Coronary artery (tissue), 2 donors: ENCODE measurements at regions not wholly inside any gene's neighbourhood (a gene's known extent, or its start where the extent isn't known, plus 50 kb on each side); places are given as distances from the start of the nearest gene placed in this dataset.
A peak's percentile ranks its signal among the peaks of the same experiment; 100 is the strongest.
"Not testable (repeated sequence)": the region's sequence is repeated elsewhere in the genome, so short reads cannot be mapped to it uniquely, and the experiment has no call there.

Experiments used
- DNase-seq: peaks from one replicate; pipeline ENCODE4 v3.0.0-alpha.2; 2017; ENCODE audit warnings: low spot score
- H3K27ac ChIP-seq, 2 donors: fragments of 200-600 bp; sonication (generic); one replicate each; pipeline ENCODE4 v1.5.1; 2016 to 2019
- H3K4me3 ChIP-seq: fragments of 200-600 bp; sonication (generic); 2 replicates; pipeline ENCODE4 v1.5.1; 2016; ENCODE audit warnings: mild to moderate bottlenecking, moderate library complexity
- CTCF ChIP-seq: fragments of 200-600 bp; sonication (generic); IDR thresholded peaks from one replicate; pipeline ENCODE4 v1.5.1; 2019; ENCODE audit warnings: antibody characterized with exemption

DNA sequence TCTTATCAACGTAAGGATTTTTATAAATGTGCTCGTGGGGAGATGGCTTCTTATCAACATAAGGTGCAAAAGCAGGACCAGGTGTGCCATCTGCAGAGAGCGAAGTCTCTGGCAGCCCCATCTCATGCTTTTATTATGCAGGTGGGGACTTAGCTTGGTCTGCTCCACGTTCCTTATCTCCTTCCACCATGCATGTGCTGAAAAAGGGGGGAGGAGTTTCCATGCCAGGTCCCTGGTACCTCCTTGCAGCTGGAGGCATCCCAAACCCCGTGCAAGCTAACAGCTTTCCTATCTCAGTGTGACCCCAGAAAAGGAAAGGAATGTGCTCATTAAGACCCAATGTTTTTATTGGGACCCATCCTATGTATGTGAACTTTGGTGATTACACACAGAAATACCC lies 608.5 kb downstream of the TMEM121 start:
- no peak for DNase-seq
- no peak for TF ChIP-seq CTCF
- no peak overlapping the region for H3K27ac ChIP-seq
- no peak overlapping the region for H3K4me3 ChIP-seq

DNA sequence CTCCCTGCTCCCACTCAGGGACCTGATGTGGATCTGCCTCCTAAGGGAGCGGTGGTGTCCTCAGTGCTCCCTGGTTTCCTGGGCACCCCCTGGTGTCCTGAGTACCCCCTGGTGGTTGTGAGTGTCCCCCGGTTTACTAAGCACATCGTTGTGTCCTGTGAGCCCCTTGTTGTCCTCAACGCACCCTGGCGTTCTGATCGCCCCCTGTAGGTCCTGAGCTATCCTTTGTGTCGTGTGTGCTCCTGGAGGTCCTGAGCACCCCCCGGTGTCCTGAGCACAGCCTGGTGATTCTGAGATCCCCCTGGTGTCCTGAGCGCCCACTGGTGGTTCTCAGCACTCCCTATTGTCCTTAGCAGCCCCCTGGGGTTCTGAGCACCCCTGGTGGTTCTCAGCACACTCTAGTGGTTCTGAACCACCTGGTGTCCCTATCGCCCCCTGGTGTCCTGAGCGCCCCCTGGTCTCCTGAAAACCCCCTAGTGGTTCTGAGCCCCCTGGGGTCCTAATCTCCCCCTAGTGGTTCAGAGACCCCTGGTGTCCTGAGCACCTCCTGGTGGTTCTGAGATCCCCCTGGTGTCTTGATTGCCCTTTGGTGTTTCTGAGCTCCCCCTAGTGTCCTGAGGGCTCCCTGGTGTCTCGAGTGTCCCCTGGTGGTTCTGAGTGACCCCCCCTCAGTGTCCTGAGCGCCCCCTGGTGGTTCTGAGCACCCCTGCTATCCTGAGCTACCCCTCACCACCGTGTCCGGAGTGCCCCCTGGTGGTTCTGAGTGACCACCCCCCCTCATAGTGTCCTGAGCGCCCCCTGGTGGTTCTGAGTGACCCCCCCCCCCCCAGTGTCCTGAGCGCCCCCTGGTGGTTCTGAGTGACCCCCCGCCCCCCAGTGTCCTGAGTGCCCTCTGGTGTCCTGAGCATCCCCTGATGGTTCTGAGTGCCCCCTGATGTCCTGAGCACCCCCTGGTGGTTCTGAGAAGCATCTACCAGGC lies 615.1 kb downstream of the TMEM121 start:
- no peak for DNase-seq
- Histone ChIP-seq H3K27ac (no peak overlapping the region), H3K4me3 (no peak overlapping the region)
- no peak for TF ChIP-seq CTCF

- not testable (repeated sequence) for H3K4me3 ChIP-seq, H3K27ac ChIP-seq, DNase-seq
These were observed 619.3 kb downstream of the TMEM121 start for GRCh38 chr14:106145731-106146130.

DNA sequence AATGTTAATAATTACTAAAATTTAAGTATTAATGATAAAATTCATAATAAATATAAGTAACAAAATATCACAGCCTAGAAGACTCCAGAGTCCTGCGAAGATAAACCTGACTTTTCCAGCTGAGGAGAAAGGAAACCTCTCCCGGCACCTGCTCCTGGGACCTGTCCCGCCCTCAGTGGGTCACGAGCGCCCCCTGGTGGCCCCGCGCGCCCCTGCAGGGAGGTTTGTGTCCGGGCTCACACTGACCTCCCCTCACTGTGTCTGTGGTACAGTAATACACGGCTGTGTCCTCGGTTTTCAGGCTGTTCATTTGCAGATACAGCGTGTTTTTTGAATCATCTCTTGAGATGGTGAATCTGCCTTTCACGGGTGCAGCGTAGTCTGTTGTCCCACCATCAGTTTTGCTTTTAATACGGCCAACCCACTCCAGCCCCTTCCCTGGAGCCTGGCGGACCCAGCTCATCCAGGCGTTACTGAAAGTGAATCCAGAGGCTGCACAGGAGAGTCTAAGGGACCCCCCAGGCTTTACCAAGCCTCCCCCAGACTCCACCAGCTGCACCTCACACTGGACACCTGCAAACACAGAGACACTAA lies 627.1 kb downstream of the TMEM121 start:
- H3K4me3 ChIP-seq, DNase-seq, H3K27ac ChIP-seq: not testable (repeated sequence)
- peak; percentile 71 for TF ChIP-seq CTCF

DNA sequence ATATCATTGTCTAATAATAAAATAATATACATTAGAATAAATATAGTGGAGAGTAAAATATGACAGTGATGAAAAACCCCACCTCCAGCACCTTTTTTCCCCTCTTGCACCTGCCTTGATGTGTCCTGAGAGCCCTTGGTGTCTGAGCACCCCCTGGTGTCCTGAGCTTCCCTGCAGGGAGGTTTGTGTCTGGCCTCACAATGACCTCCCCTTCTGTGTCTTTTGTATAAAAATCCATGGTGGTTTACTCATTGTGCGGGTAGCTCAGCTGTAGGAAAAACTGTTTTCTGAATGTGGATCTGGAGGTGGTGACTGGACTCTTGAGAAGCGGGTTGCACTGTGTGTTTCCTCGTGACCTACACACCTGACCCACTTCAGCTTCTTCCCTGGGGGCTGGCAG lies 636.9 kb downstream of the TMEM121 start:
- TF ChIP-seq CTCF = no peak
- H3K27ac ChIP-seq = no peak overlapping the region
- no peak overlapping the region for H3K4me3 ChIP-seq
- no peak for DNase-seq

DNA sequence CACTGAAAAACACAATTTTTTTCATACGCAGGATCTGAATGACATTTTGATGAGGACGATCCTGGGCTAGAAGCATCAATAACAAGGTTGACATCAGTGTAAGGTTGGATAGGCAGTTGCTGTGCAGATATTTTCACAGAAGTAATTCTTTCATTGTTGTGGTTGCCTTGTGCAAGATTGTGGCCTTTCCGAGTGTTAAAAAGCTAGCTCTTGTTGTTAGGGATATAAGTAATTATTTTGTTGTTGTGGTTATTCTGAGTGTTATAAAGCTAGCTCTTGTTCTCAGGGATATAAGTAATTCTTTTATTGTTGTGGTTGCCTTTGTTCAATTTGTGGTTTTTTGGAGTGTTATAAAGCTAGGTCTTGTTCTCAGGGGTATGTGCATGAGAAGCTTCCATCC lies 637.4 kb downstream of the TMEM121 start:
- not testable (repeated sequence) for H3K4me3 ChIP-seq, H3K27ac ChIP-seq, DNase-seq

DNA sequence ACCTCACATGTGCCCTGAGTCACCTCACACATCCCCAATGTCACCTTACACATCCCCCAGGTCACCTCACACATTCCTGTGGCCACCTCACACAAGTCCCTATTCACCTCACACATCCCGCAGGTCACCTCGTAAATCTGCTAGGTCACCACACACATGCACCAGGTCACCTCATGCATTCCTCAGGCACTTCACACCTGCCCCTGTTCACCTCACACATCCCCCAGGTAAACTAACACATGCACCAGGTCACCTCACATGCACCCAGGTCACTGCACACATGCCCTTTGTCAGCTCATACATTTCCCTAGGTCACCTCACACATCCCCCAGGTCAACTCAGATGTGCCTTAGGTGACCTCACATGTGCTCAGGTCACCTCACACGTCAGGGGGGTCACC lies 639.8 kb downstream of the TMEM121 start:
- Histone ChIP-seq H3K4me3 (no peak overlapping the region), H3K27ac (no peak overlapping the region)
- no peak for DNase-seq
- TF ChIP-seq CTCF = no peak

GRCh38 chr14:106166650-106167204 lies 640.3 kb downstream of the TMEM121 start:
- DNase-seq = no peak
- Histone ChIP-seq H3K4me3 (no peak overlapping the region), H3K27ac (no peak overlapping the region)
- no peak for TF ChIP-seq CTCF

GRCh38 chr14:106170163-106170658 lies 643.8 kb downstream of the TMEM121 start:
- not testable (repeated sequence) for DNase-seq, H3K27ac ChIP-seq, H3K4me3 ChIP-seq
